Posterior cingulate gyrus (tissue), 11 donors: ENCODE measurements at regions not wholly inside any gene's neighbourhood (a gene's known extent, or its start where the extent isn't known, plus 50 kb on each side); places are given as distances from the start of the nearest gene placed in this dataset.
"Not testable (repeated sequence)": the region's sequence is repeated elsewhere in the genome, so short reads cannot be mapped to it uniquely, and the experiment has no call there.

ENCODE experiments used
- DNase-seq, 10 donors: peaks; one replicate each; pipeline versions ENCODE4 v3.0.0 to v3.0.0-alpha.2; 2020 to 2021; ENCODE audit warnings: mixed read lengths in 3 of 10
- intact Hi-C: fragments of 100-400 bp; cut with DNase I; formaldehyde crosslinking; loops from one replicate; pipeline ENCODE4 v1.15.1; 2023

- intact Hi-C loops, DNase-seq: not testable (repeated sequence)
These were observed 493.5 kb downstream of the CHSY3 start for GRCh38 chr5:130397727-130398126.

GRCh38 chr5:130397132-130397531, 492.9 kb downstream of the CHSY3 start:
- DNase-seq = no peak
- intact Hi-C loops = no loop called here

GRCh38 chr5:130391727-130392264, 487.5 kb downstream of the CHSY3 start:
- intact Hi-C loops = not testable (repeated sequence)

GRCh38 chr5:130386155-130386554, 481.9 kb downstream of the CHSY3 start:
- intact Hi-C loops = no loop called here
- no peak for DNase-seq

More at GRCh38 chr5:130391727-130392264, 487.5 kb downstream of the CHSY3 start:
- DNase-seq = not testable (repeated sequence)

- intact Hi-C loops = no loop called here
- no peak for DNase-seq
These were observed 481.4 kb downstream of the CHSY3 start for GRCh38 chr5:130385656-130386055.

- intact Hi-C loops = no loop called here
- DNase-seq = no peak
These were observed 461.7 kb downstream of the CHSY3 start for GRCh38 chr5:130365956-130366355.

- DNase-seq = no peak
- intact Hi-C loops = no loop called here
These were observed 445.9 kb downstream of the CHSY3 start for GRCh38 chr5:130350131-130350530.

- peak in 1 of 10 donors; percentile 58 for DNase-seq
- intact Hi-C loops = no loop called here
These were observed 433.1 kb downstream of the CHSY3 start for GRCh38 chr5:130337179-130337888.

GRCh38 chr5:130335117-130335516, 430.9 kb downstream of the CHSY3 start:
- DNase-seq = no peak
- intact Hi-C loops = no loop called here

GRCh38 chr5:130333089-130333488, 428.8 kb downstream of the CHSY3 start:
- no peak for DNase-seq
- intact Hi-C loops = no loop called here

GRCh38 chr5:130331332-130331731, 427.1 kb downstream of the CHSY3 start:
- DNase-seq = no peak
- intact Hi-C loops = no loop called here

- no peak for DNase-seq
- intact Hi-C loops = no loop called here
These were observed 420.8 kb downstream of the CHSY3 start for GRCh38 chr5:130324953-130325671.

GRCh38 chr5:130323804-130324454, 419.7 kb downstream of the CHSY3 start:
- intact Hi-C loops = no loop called here
- DNase-seq = no peak

- DNase-seq = no peak
- intact Hi-C loops = no loop called here
These were observed 417.7 kb downstream of the CHSY3 start for GRCh38 chr5:130321931-130322330.

- DNase-seq = no peak
- intact Hi-C loops = no loop called here
These were observed 412.9 kb downstream of the CHSY3 start for GRCh38 chr5:130316971-130317680.

- no peak for DNase-seq
- intact Hi-C loops = no loop called here
These were observed 391.0 kb downstream of the CHSY3 start for GRCh38 chr5:130295235-130295634.

GRCh38 chr5:130294798-130295197, 390.5 kb downstream of the CHSY3 start:
- intact Hi-C loops, DNase-seq: not testable (repeated sequence)

GRCh38 chr5:130290219-130290618, 386.0 kb downstream of the CHSY3 start:
- DNase-seq = peak in 1 of 10 donors; percentile 27
- intact Hi-C loops = no loop called here

GRCh38 chr5:130289132-130290088, 385.1 kb downstream of the CHSY3 start:
- DNase-seq = no peak
- intact Hi-C loops = no loop called here
